ENCODE measurements at regions not wholly inside any gene's neighbourhood (a gene's known extent, or its start where the extent isn't known, plus 50 kb on each side); places are given as distances from the start of the nearest gene placed in this dataset.
"Not testable (repeated sequence)": the region's sequence is repeated elsewhere in the genome, so short reads cannot be mapped to it uniquely, and the experiment has no call there.

GRCh38 chr2:185417111-185417510 is 321.5 kb upstream of the FSIP2 start:
- Histone ChIP-seq H3K56ac (ENCODE audit: low read length) (no peak overlapping the region), H3K27me3 (ENCODE audit: insufficient read depth, low read length, poor library complexity) (no peaks in the 10 kb centered on the region), H3K36me3 (ENCODE audit: control insufficient read depth, insufficient read depth, low read length) (no peaks in the 10 kb centered on the region), H3K23ac (ENCODE audit: low read length) (no peak overlapping the region), H3K4ac (ENCODE audit: low read depth, low read length) (no peak overlapping the region), H2BK120ac (ENCODE audit: low read depth, low read length) (no peak overlapping the region), H3K79me2 (ENCODE audit: control insufficient read depth, insufficient read depth, low read length) (no peaks in the 10 kb centered on the region), H3K9ac (ENCODE audit: low read length) (no peak overlapping the region), H3K4me2 (ENCODE audit: low read length) (no peak overlapping the region), H4K8ac (ENCODE audit: low read depth, low read length) (no peak overlapping the region), H4K5ac (ENCODE audit: low read length) (no peak overlapping the region), H2BK5ac (ENCODE audit: low read length) (no peak overlapping the region), H3K4me3 (ENCODE audit: low read length) (no peak overlapping the region), H2AK5ac (ENCODE audit: low read length) (no peak overlapping the region), H3K18ac (ENCODE audit: low read length) (no peak overlapping the region), H3K79me1 (ENCODE audit: low read length) (no peaks in the 10 kb centered on the region), H2BK15ac (replicated peaks; ENCODE audit: low read depth) (no peak overlapping the region), H3K4me1 (ENCODE audit: control insufficient read depth, low read depth, low read length) (no peaks in the 10 kb centered on the region), H3K27ac (ENCODE audit: low read depth, low read length) (no peak overlapping the region)
- DNase-seq = no peak
- no CpG with 5 or more reads among the region's 3 CpGs for WGBS (ENCODE audit: extremely low coverage, insufficient coverage, low lambda C conversion rate)

- Histone ChIP-seq H2BK15ac (replicated peaks; ENCODE audit: low read depth) (no peak overlapping the region), H3K27me3 (ENCODE audit: insufficient read depth, low read length, poor library complexity) (no peaks in the 10 kb centered on the region), H3K9ac (ENCODE audit: low read length) (no peak overlapping the region), H3K18ac (ENCODE audit: low read length) (no peak overlapping the region), H3K27ac (ENCODE audit: low read depth, low read length) (no peak overlapping the region), H3K79me2 (ENCODE audit: control insufficient read depth, insufficient read depth, low read length) (no peaks in the 10 kb centered on the region), H3K4me2 (ENCODE audit: low read length) (no peak overlapping the region), H2BK120ac (ENCODE audit: low read depth, low read length) (no peak overlapping the region), H4K5ac (ENCODE audit: low read length) (no peak overlapping the region), H2BK5ac (ENCODE audit: low read length) (no peak overlapping the region), H2AK5ac (ENCODE audit: low read length) (no peak overlapping the region), H3K4me3 (ENCODE audit: low read length) (no peak overlapping the region), H3K79me1 (ENCODE audit: low read length) (no peaks in the 10 kb centered on the region), H3K4ac (ENCODE audit: low read depth, low read length) (no peak overlapping the region), H3K56ac (ENCODE audit: low read length) (no peak overlapping the region), H4K8ac (ENCODE audit: low read depth, low read length) (no peak overlapping the region), H3K4me1 (ENCODE audit: control insufficient read depth, low read depth, low read length) (no peaks in the 10 kb centered on the region), H3K23ac (ENCODE audit: low read length) (no peak overlapping the region), H3K36me3 (ENCODE audit: control insufficient read depth, insufficient read depth, low read length) (no peaks in the 10 kb centered on the region)
- no peak for DNase-seq
Measured at GRCh38 chr2:185417688-185418087, 320.9 kb upstream of the FSIP2 start.

GRCh38 chr2:185424958-185425629 is 313.5 kb upstream of the FSIP2 start:
- not testable (repeated sequence) for H3K23ac ChIP-seq (ENCODE audit: low read length); H3K9ac ChIP-seq (ENCODE audit: low read length); H4K8ac ChIP-seq (ENCODE audit: low read depth, low read length); H4K5ac ChIP-seq (ENCODE audit: low read length); H3K56ac ChIP-seq (ENCODE audit: low read length); H3K79me2 ChIP-seq (ENCODE audit: control insufficient read depth, insufficient read depth, low read length); H3K18ac ChIP-seq (ENCODE audit: low read length); H3K36me3 ChIP-seq (ENCODE audit: control insufficient read depth, insufficient read depth, low read length); H3K4me2 ChIP-seq (ENCODE audit: low read length); H2BK15ac ChIP-seq (replicated peaks; ENCODE audit: low read depth); H3K4me1 ChIP-seq (ENCODE audit: control insufficient read depth, low read depth, low read length); H2AK5ac ChIP-seq (ENCODE audit: low read length); H3K27ac ChIP-seq (ENCODE audit: low read depth, low read length); H3K27me3 ChIP-seq (ENCODE audit: insufficient read depth, low read length, poor library complexity); H3K4ac ChIP-seq (ENCODE audit: low read depth, low read length); H2BK5ac ChIP-seq (ENCODE audit: low read length); H3K79me1 ChIP-seq (ENCODE audit: low read length); H2BK120ac ChIP-seq (ENCODE audit: low read depth, low read length); H3K4me3 ChIP-seq (ENCODE audit: low read length)
- WGBS (ENCODE audit: extremely low coverage, insufficient coverage, low lambda C conversion rate) = no CpG with 5 or more reads among the region's 33 CpGs
- DNase-seq = peak; percentile 39

GRCh38 chr2:185428000-185428399 is 310.6 kb upstream of the FSIP2 start:
- no peak overlapping the region for H3K18ac ChIP-seq (ENCODE audit: low read length)
- DNase-seq = no peak
- no peaks in the 10 kb centered on the region for H3K79me2 ChIP-seq (ENCODE audit: control insufficient read depth, insufficient read depth, low read length)
- H3K23ac ChIP-seq (ENCODE audit: low read length) = no peak overlapping the region
- no peak overlapping the region for H3K27ac ChIP-seq (ENCODE audit: low read depth, low read length)
- no peak overlapping the region for H2BK120ac ChIP-seq (ENCODE audit: low read depth, low read length)
- WGBS (ENCODE audit: extremely low coverage, insufficient coverage, low lambda C conversion rate) = no CpG with 5 or more reads among the region's 1 CpG
- no peak overlapping the region for H4K8ac ChIP-seq (ENCODE audit: low read depth, low read length)
- no peaks in the 10 kb centered on the region for H3K27me3 ChIP-seq (ENCODE audit: insufficient read depth, low read length, poor library complexity)
- no peak overlapping the region for H3K56ac ChIP-seq (ENCODE audit: low read length)
- H3K79me1 ChIP-seq (ENCODE audit: low read length) = no peaks in the 10 kb centered on the region
- H4K5ac ChIP-seq (ENCODE audit: low read length) = no peak overlapping the region
- no peak overlapping the region for H3K4ac ChIP-seq (ENCODE audit: low read depth, low read length)
- no peak overlapping the region for H2BK15ac ChIP-seq (replicated peaks; ENCODE audit: low read depth)
- H2BK5ac ChIP-seq (ENCODE audit: low read length) = no peak overlapping the region
- no peak overlapping the region for H3K4me2 ChIP-seq (ENCODE audit: low read length)
- no peak overlapping the region for H3K9ac ChIP-seq (ENCODE audit: low read length)
- H3K36me3 ChIP-seq (ENCODE audit: control insufficient read depth, insufficient read depth, low read length) = no peaks in the 10 kb centered on the region
- no peak overlapping the region for H3K4me3 ChIP-seq (ENCODE audit: low read length)
- H2AK5ac ChIP-seq (ENCODE audit: low read length) = no peak overlapping the region
- H3K4me1 ChIP-seq (ENCODE audit: control insufficient read depth, low read depth, low read length) = no peaks in the 10 kb centered on the region

- Histone ChIP-seq H2BK15ac (replicated peaks; ENCODE audit: low read depth) (no peak overlapping the region), H2BK120ac (ENCODE audit: low read depth, low read length) (no peak overlapping the region), H2AK5ac (ENCODE audit: low read length) (no peak overlapping the region), H3K27me3 (ENCODE audit: insufficient read depth, low read length, poor library complexity) (no peaks in the 10 kb centered on the region), H3K18ac (ENCODE audit: low read length) (no peak overlapping the region), H2BK5ac (ENCODE audit: low read length) (no peak overlapping the region), H3K4ac (ENCODE audit: low read depth, low read length) (no peak overlapping the region), H4K5ac (ENCODE audit: low read length) (no peak overlapping the region), H4K8ac (ENCODE audit: low read depth, low read length) (no peak overlapping the region), H3K4me2 (ENCODE audit: low read length) (no peak overlapping the region), H3K4me3 (ENCODE audit: low read length) (no peak overlapping the region), H3K36me3 (ENCODE audit: control insufficient read depth, insufficient read depth, low read length) (no peaks in the 10 kb centered on the region), H3K23ac (ENCODE audit: low read length) (no peak overlapping the region), H3K79me1 (ENCODE audit: low read length) (no peaks in the 10 kb centered on the region), H3K56ac (ENCODE audit: low read length) (no peak overlapping the region), H3K9ac (ENCODE audit: low read length) (no peak overlapping the region), H3K79me2 (ENCODE audit: control insufficient read depth, insufficient read depth, low read length) (no peaks in the 10 kb centered on the region), H3K4me1 (ENCODE audit: control insufficient read depth, low read depth, low read length) (no peaks in the 10 kb centered on the region), H3K27ac (ENCODE audit: low read depth, low read length) (no peak overlapping the region)
- DNase-seq = no peak
Measured at GRCh38 chr2:185433824-185434223, 304.8 kb upstream of the FSIP2 start.

GRCh38 chr2:185436787-185437372 is 301.7 kb upstream of the FSIP2 start:
- Histone ChIP-seq H3K56ac (ENCODE audit: low read length) (no peak overlapping the region), H3K27ac (ENCODE audit: low read depth, low read length) (no peak overlapping the region), H4K8ac (ENCODE audit: low read depth, low read length) (no peak overlapping the region), H3K79me1 (ENCODE audit: low read length) (no peaks in the 10 kb centered on the region), H3K4ac (ENCODE audit: low read depth, low read length) (no peak overlapping the region), H3K9ac (ENCODE audit: low read length) (no peak overlapping the region), H2AK5ac (ENCODE audit: low read length) (no peak overlapping the region), H4K5ac (ENCODE audit: low read length) (no peak overlapping the region), H3K4me2 (ENCODE audit: low read length) (no peak overlapping the region), H3K4me1 (ENCODE audit: control insufficient read depth, low read depth, low read length) (no peaks in the 10 kb centered on the region), H3K18ac (ENCODE audit: low read length) (no peak overlapping the region), H3K36me3 (ENCODE audit: control insufficient read depth, insufficient read depth, low read length) (no peaks in the 10 kb centered on the region), H3K23ac (ENCODE audit: low read length) (no peak overlapping the region), H2BK15ac (replicated peaks; ENCODE audit: low read depth) (no peak overlapping the region), H3K27me3 (ENCODE audit: insufficient read depth, low read length, poor library complexity) (no peaks in the 10 kb centered on the region), H3K79me2 (ENCODE audit: control insufficient read depth, insufficient read depth, low read length) (no peaks in the 10 kb centered on the region), H2BK5ac (ENCODE audit: low read length) (no peak overlapping the region), H3K4me3 (ENCODE audit: low read length) (no peak overlapping the region), H2BK120ac (ENCODE audit: low read depth, low read length) (no peak overlapping the region)
- DNase-seq = no peak
